HG03060 (cell line): ENCODE measurements at regions not wholly inside any gene's neighbourhood (a gene's known extent, or its start where the extent isn't known, plus 50 kb on each side); places are given as distances from the start of the nearest gene placed in this dataset.

Experiments
- ATAC-seq: cut with Tn5 transposase; IDR thresholded peaks from one replicate; pipeline ENCODE4 v1.9.1; 2021; ENCODE audit warnings: low read depth, moderate number of reproducible peaks; ENCODE audit not compliant: unreplicated experiment

DNA sequence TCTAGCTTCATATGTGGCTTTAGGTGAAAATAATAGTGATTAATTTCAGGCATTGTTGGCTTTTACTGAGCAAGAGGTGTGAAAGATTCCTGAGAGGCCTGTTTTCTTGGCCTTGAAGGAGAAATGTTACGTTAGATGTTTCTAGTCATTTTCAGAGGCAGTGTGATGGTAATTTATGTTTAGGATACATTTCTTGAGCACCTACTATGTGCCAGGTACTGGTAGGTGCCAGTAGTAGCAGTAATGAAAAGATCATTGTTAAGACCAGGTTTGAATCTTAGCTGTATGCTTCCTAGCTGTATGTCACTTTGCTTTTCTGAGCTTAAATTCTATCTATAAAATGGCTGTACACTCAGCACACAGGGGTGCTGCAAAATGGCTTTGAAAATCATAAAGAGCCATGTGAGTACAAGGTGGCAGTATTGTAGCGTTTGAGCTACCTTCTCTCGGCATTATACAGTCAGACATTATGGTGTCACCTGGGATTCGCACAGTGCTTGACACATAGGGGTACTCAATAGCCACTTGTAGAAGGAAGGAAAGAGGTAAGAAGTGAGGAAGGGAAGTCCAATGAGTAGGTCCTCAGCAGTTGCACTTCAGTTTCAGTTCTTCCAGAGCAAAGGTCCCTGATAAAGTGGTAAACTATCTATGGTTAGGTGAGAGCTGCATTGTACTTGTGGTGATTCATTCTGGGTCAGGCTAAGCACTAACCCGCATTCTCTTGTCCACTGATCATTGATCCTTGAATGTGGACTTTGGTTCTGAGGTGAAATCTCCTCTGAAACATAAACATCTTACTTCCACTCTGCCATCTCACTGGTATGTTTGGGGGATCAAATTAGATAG, 166.5 kb upstream of the NR3C1 start:
- ATAC-seq: no peak

DNA sequence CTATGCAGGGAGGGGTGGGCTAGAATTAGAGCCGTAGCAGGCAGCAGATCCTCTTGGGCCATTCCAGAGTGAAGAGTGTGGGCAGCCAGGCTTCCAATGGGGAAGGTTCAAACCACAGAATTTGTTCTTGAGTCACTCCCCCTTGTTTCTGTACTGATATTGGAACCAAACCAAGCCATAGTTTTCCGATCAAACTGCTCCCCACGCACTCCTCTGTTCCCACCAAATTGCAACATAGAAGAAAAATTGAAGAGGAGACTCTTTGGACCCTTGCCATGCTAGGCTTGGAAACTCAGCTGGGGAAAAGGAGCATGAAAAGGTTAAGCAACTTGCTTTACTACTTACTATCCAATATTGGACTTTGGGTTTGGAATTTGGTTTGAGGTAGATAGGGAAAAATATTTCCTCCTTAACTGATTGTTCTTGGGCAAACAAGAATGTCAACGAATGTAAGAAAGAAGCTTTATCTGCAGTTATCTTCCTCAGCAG, 165.8 kb upstream of the NR3C1 start:
- ATAC-seq: no peak

DNA sequence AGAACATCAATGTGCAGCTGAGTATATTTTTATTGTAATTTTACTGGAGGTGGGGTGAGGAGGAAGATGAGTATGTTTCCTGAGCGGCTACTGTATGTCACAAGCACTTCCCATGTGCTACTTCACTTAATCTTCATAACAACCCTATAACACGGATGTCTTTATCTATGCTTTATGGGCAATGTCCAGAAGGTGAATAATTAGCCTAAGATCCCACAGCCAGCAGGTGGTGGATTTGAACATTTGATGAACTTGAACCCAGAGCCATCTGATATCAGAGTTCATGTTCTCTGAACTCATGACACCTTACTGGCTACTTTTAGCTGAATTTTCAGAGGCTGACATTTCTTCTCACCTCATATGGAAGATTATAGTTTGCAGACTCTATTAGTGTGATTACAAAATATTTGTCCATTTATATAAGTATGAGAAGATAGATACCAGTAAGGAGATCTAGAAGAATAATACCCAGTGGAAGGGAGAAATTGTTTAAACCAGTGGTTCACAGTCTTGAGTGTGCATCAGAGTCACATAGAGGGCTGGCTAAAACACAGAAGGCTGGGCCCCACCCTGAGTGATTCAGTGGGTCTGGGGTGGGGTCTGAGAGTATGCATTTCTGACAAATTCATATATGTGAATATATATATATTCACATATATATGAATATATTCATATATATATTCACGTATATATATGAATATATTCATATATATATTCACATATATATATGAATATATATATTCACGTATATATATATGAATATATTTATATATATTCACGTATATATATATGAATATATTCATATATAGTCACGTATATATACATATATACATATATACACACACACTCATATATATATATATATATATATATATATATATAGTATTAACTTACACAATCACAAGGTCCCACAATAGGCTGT, 164.4 kb upstream of the NR3C1 start:
- no peak for ATAC-seq

DNA sequence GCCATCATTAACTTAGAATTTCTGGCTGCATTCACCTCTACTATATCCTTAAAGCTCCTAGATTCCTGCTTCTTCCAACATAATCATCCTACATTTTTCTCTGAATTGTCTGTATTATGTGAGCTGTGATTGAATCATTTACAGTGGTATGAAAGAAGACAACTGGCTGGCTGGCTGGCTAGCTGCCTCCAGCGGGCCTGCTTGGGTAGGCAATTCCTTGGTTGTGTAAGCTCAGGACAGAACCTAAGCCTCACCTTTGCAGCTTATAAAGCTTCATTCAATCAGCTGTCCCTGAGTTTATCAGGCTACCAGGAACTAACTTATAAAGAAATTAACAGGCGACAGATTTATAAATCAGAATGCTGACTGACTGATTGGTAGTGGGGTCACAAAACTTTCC, 162.7 kb upstream of the NR3C1 start:
- ATAC-seq: no peak

DNA sequence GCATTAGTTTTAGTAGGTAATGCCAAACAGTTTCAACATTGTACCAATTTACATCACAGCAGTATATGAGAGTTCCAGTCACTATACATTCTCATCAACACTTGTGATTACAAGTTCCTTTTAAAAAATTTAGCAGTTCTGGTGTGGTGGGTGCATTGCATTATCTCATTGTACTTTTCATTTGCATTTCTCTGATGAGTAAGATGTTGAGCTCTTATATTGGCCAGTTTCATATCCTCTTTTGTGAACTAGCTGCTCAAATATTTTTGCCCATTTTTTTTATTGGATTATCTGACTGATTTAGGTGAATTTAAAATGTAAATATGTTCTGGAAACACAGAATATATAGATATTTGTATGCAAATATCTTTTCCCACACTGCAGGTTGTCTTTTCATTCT, 160.9 kb upstream of the NR3C1 start:
- ATAC-seq: peak; percentile 100

DNA sequence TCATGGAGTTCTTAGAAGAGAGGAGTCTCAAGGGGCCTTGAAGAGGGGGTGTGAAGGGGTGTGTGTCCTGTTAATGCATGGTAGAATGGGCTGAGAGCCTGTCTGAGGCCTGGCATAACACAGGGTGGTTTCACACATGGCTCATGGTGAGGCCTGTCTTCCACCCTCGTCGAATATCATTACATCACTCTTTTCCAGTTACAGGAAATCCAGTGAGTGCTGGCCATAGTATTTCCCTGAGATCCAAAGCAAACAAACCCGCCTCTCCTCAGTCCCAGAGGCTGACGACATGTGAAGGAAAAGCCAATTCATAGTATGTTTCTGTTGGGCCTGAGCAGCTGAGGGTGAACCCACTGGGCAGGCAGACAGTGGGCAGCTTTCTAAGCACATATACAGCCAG, 159.4 kb upstream of the NR3C1 start:
- no peak for ATAC-seq

DNA sequence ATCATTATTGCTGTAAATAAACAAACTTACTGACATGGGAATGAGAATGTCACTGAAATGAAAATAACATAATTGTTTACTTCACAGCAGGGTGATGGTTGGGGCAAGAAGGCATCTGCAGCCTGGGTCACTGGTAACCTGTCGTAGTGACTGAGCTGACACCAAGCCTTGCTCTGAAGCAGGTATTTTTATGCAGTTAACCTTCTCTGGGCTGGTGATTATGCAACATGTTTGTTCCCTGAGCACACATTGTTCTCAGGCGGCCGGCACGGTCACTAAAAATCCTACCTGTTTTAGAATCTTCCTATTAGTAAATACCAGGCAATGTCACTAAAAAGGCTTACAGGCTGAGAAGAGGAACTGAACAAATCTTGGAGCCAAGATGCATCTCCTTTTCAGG, 157.7 kb upstream of the NR3C1 start:
- ATAC-seq: no peak

DNA sequence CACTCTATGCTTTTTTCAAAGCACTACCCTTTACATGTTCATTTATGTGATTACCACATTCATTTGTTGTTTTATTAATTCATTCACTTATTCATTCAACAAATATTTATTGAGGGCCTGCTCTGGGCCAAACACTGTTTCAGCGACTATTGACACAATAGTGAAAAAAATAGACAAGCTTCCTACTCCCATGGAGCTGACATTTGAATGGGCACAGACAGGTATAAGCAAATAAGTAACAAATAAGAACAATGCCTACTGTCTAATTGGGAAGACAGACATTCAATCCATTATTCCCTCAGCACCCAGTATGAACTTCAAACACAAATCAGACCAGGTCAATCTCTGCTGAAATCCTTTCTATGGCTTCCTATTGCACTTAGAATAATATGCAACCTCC, 156.9 kb upstream of the NR3C1 start:
- ATAC-seq: no peak

DNA sequence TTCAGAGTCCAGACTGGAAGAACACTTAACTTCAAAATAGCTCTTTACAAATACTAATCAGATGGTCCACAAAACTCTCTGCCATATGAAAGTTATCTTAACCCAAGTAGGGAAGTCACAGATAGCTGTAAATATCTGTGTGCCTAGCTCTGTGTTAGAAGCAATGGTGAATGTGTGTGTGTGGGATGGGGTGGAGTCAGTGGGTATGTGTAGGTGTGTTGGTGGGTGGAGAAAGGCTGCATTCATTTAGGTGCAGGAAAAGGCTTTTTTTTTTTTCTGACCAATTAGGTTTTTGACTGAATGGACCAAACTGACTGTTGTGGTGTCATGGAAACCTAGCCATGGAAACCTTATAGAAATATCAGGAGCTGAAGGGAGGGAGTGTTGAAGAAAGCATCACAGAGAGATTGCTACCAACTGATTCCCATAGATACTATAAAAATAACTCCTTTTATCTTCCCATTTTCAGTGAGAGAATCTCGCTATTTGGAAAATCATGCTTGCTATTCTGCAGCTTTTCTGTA, 156.2 kb upstream of the NR3C1 start:
- ATAC-seq: no peak

DNA sequence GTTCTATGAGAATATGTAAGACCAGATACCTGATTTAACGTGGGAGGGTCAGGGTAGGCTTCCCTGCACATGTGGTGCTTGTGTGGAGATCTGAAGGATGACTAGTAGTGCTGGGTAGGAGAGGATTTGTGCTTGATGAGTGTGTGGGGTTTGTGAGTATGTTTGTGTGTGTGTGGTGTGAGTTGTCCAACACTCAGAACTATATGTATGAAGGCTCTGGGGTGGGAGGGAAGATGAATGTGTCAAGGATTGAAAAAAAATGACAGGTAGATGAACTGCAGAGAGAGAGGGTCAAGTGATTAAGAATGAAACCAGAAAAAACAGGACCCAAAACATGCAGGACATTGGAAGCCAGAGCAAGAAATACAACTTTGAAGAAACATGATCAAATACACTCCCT, 154.6 kb upstream of the NR3C1 start:
- no peak for ATAC-seq

DNA sequence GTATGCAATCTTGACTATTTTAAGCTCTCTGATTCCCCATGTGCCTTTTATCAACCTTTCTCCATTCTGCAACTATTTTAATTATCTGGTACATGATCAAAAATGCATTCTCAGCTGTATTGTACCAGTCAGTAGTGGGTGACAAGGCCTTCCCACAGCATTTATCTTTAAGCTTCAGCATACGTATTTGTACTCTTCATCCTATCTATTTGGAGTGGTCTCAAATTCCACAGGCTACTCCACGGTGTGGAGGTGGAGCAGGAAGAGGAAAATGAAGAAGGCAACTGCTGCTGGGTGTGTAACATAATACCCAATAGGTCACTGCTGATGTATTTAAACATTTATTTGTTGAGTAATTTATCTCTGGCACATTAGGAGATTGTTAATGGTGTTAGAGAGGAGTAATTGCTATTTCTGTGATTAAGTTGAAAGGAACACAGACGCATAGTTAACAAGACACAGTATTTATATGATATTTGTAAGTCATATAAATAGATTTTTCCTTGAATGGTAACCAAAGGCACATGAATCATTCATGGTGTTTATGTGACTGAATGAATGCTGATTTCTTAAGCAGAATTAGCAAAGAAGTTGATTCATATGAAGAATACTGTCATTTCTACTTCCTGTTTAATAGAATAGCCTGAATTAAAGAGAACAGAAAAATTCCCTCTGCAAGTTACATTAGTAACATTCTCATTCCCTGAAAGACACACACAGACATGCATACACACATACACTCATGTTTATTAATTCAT, 153.8 kb upstream of the NR3C1 start:
- no peak for ATAC-seq

DNA sequence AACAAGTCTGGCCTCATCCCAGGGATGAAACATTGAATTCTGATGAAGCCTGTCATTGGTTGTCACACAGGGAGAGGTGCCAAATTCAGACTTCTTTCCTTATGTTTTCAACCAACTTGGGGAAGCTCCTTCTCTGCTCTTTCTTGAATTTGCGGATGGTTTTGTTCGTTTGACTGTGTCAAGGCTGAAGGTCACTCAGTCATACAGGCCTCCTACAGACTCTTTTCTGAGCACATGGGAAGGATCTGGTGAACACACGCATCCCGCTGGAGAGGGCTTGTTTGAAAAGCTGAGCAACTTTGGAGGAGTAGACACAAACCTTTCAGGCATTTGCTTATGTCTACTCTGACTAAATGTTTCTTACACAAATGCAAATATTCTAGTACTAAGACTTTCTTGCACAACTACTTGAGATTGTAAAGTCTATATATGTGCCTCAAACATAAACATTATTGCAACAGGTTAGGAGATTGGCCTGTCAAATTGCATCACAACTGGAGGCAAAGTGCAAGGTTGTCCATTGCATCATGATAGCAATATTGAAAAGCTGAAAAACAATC, 151.5 kb upstream of the NR3C1 start:
- no peak for ATAC-seq

DNA sequence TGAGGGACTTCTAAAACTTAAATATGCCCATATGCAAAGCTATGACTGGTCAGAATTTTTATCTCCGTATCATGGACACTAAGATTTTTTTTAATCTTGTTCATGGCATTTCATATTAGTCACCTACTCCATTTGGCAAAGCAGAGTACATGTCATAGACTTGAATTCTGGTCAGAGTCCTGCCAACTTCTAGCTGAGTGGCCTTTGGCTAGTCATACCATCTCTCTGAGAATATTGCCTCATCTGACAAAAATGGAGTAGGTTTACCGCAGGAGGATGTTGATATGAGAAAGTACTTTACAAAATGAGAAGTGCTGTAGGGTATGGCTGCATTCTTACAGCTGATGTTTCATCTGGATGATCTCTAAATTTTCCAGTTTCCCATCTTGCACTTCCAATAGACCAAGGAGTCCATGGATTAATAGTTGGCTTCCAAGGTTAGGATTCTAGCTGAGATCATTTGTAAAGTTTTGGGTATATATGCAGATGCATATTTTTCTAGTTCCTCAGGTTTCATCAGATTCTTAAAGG, 150.8 kb upstream of the NR3C1 start:
- no peak for ATAC-seq

DNA sequence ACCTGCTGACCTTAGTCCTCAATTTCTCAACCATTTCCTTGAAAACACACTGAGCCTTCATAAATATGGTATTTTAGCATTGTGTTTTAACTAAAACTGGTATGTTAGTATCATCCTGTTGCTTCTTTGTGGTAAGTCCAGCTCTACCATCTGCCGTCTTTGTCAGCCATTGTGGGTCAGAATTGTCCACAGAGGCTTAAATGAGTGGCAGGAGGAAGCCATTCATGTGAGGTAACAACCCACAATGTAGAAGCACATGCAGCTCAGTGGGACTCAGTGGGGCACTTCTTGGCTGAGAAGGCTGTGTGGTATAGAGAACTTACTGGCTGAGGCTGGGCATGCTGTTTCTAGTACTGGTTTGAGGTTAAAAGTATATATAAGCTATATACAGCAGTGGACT, 149.2 kb upstream of the NR3C1 start:
- no peak for ATAC-seq

DNA sequence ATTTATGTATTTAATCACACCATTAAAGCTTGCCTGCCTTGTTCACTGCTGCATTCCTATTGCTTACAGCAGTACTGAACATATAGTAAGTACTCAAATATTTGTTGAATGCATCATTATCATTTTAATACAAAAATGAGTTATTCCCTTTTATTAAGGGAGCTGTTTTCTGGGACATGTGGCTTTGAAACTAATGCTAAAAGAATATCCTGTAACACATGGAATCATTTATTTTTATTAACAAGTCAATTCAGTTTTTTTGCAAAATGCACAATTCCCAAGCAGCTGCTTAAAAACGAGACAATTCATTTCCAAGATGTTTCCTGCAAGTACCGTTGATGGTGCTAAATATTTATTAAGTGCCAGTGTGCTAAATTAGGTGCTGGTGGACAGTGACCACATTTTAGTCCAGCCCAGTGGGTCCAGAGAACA, 148.3 kb upstream of the NR3C1 start:
- ATAC-seq: no peak

DNA sequence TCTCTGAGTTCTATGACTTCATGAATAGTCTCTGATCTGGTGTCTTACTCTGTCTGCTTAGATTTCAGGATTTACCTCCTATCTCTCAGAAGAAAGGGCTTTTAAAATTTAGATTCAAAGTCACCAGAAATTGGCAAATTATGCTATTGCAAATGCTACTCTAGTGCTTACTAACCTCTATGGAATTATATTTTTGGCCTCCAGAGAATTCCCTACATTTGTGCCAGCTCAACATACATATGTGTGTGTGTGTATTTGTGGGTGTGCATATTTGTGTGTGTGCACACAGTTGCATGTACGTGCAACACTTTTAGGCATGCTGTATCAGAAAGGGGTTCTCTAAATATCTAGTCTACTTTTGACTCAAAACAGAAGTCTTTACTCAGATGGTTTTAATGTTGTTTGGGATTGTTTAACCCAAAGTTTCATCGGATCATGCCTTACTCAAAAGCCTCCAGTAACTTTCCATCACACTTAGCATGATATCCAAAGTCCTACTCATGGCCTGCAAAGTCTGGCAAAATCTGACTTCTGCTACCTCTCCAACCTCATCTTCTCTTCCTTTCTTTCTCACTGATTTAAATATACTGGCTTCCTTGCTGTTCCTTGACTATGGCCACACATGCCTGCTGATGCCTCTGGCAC, 147.6 kb upstream of the NR3C1 start:
- no peak for ATAC-seq

DNA sequence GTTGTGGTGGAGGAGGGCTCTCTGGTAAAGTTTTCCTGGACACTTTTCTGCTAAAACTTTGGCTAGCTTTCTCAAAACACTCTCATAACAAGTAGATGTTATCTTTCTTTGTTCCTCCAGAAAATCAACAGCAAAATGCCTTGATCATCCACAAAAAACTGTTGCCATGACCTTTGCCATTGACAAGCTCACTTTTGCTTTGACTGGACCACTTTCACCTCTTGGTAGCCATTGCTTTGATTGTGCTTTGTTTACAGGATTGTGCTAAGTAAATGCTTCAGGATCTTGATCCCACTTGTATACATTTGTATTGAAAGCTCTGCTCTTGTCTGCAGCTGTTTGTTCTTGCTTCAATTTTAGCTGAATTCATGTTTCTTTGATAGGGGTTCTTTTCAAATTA, 143.9 kb upstream of the NR3C1 start:
- ATAC-seq: no peak

DNA sequence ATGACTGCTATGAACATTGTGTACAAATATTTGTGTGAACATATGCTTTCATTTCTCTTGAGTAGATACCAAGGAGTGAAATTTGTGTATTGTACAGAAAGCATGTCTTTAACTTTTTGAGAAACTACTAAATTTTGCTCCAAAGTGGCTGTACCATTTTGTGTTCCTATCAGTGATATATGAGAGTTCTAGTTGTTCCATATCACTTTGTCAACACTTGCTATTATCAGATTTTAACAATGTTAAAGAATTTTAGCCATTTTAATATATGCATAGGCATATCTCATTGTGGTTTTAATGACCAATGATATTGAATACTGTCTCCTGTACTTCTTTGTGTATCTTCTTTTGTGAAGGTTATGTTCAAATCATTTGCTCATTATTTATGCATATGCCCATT, 142.9 kb upstream of the NR3C1 start:
- ATAC-seq: no peak

DNA sequence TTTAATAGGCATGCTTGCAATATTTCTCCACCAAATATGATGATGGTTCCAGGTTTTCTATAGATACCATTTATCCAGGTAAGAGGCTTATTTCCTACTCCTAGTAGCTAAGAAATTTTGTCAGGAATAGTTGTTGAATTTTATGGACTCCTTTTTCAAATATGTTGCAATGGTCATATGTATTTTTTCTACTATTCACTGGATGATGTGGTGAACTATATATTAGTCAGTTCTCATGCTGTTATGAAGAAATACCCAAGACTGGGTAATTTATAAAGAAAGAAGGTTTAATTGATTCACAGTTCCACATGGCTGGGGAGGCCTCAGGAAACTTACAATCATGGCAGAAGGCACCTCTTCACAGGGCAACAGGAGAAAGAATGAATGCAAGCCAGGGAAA, 141.1 kb upstream of the NR3C1 start:
- ATAC-seq: no peak
